SK-N-MC (cell line): ENCODE measurements at regions not wholly inside any gene's neighbourhood (a gene's known extent, or its start where the extent isn't known, plus 50 kb on each side); places are given as distances from the start of the nearest gene placed in this dataset.

Experiments
- EZH2 ChIP-seq: fragments of 200-600 bp; sonication (generic); IDR thresholded peaks from one replicate; pipeline ENCODE4 v1.6.1; 2017; ENCODE audit warnings: antibody characterized with exemption
- FOXP2 ChIP-seq: optimal IDR thresholded peaks from 2 replicates; pipeline ENCODE3; 2011; ENCODE audit warnings: mild to moderate bottlenecking, moderate library complexity; ENCODE audit not compliant: insufficient read depth; ENCODE audit errors: extremely low read length, control extremely low read depth
- POLR2AphosphoS5 ChIP-seq: IDR thresholded peaks from 2 replicates; pipeline ENCODE4 v1.6.1; 2012; ENCODE audit warnings: mild to moderate bottlenecking, low read depth, low read length, borderline replicate concordance

- TF ChIP-seq EZH2 (no peak), POLR2AphosphoS5 (no peak), FOXP2 (no peak)
Measured at GRCh38 chr4:124157396-124158083, 555.0 kb downstream of the ANKRD50 start.
